HEK293 (cell line): ENCODE measurements at regions not wholly inside any gene's neighbourhood (a gene's known extent, or its start where the extent isn't known, plus 50 kb on each side); places are given as distances from the start of the nearest gene placed in this dataset.

ENCODE experiments used
- CTCF ChIA-PET: fragments of 350-600 bp; formaldehyde crosslinking; extraction: SDS; loops from one replicate; lab custom pipeline; 2021; ENCODE audit warnings: antibody characterized with exemption; lab: Yijun Ruan, JAX
- POLR2A ChIA-PET: fragments of 300-600 bp; formaldehyde crosslinking; extraction: SDS; loops from one replicate; lab custom pipeline; 2020; ENCODE audit warnings: antibody characterized with exemption, inconsistent platforms; lab: Yijun Ruan, JAX
- H3K27ac ChIP-seq: fragments of 200-500 bp; sonication (Bioruptor generic); 2 replicates; pipeline ENCODE4 v1.5.1; 2014; ENCODE audit warnings: low read depth, low read length, control low read depth, inconsistent platforms; ENCODE audit errors: extremely low read depth
- H3K36me3 ChIP-seq, 2 experiments: fragments of 200-500 bp in 1 of 2; sonication (Bioruptor generic) in 1 of 2; 1 replicate in 1 of 2; 2 replicates in 1 of 2; pipeline ENCODE4 v1.5.1; 2014 to 2017; ENCODE audit warnings: inconsistent platforms in 2 of 2, low read length in 2 of 2; ENCODE audit not compliant: control insufficient read depth in 2 of 2, insufficient read depth in 1 of 2
- H3K4me1 ChIP-seq: fragments of 200-500 bp; sonication (Bioruptor generic); 2 replicates; pipeline ENCODE4 v1.5.1; 2014; ENCODE audit warnings: mild to moderate bottlenecking, low read length, inconsistent platforms; ENCODE audit not compliant: control insufficient read depth, insufficient read depth
- H3K4me3 ChIP-seq: 2 replicates; pipeline ENCODE4 v1.5.1; 2011; ENCODE audit warnings: low read depth, mild to moderate bottlenecking, control low read depth, low read length, moderate library complexity
- H3K9me3 ChIP-seq: fragments of 200-500 bp; sonication (Bioruptor generic); 2 replicates; pipeline ENCODE4 v1.5.1; 2014; ENCODE audit warnings: low read depth, low read length, inconsistent platforms; ENCODE audit not compliant: control insufficient read depth, insufficient read depth
- FEZF1 ChIP-seq: fragments of 450-650 bp; formaldehyde crosslinking; IDR thresholded peaks from 2 replicates; pipeline ENCODE4 v1.5.1; 2016; ENCODE audit warnings: missing biosample characterization, missing genetic modification characterization
- GLIS1 ChIP-seq: fragments of 450-650 bp; formaldehyde crosslinking; IDR thresholded peaks from 2 replicates; pipeline ENCODE4 v1.5.1; 2016; ENCODE audit warnings: missing biosample characterization, missing genetic modification characterization
- KLF10 ChIP-seq: fragments of 450-650 bp; IDR thresholded peaks from 2 replicates; pipeline ENCODE4 v1.5.1; 2018; ENCODE audit warnings: missing biosample characterization, mild to moderate bottlenecking, missing genetic modification characterization
- SCRT1 ChIP-seq: fragments of 450-650 bp; formaldehyde crosslinking; IDR thresholded peaks from 2 replicates; pipeline ENCODE4 v1.5.1; 2016; ENCODE audit warnings: missing biosample characterization, missing genetic modification characterization, borderline replicate concordance
- TCF7L2 ChIP-seq: IDR thresholded peaks from 2 replicates; pipeline ENCODE4 v1.6.1; 2011; ENCODE audit warnings: low read depth, mild to moderate bottlenecking, inconsistent platforms, low read length, moderate library complexity, borderline replicate concordance
- ZBTB20 ChIP-seq: fragments of 450-650 bp; formaldehyde crosslinking; IDR thresholded peaks from 2 replicates; pipeline ENCODE4 v1.5.1; 2016; ENCODE audit warnings: missing biosample characterization, missing genetic modification characterization
- ZBTB8A ChIP-seq: fragments of 450-650 bp; formaldehyde crosslinking; IDR thresholded peaks from 2 replicates; pipeline ENCODE4 v1.5.1; 2016; ENCODE audit warnings: missing biosample characterization, missing genetic modification characterization
- ZFP41 ChIP-seq: fragments of 450-650 bp; formaldehyde crosslinking; IDR thresholded peaks from 2 replicates; pipeline ENCODE4 v1.5.1; 2016; ENCODE audit warnings: missing biosample characterization, missing genetic modification characterization, borderline replicate concordance
- ZNF169 ChIP-seq: fragments of 450-650 bp; formaldehyde crosslinking; IDR thresholded peaks from 2 replicates; pipeline ENCODE4 v1.5.1; 2016; ENCODE audit warnings: missing biosample characterization, missing genetic modification characterization
- ZNF404 ChIP-seq: fragments of 450-650 bp; formaldehyde crosslinking; IDR thresholded peaks from 2 replicates; pipeline ENCODE4 v1.5.1; 2017; ENCODE audit warnings: missing biosample characterization, missing genetic modification characterization
- ZNF544 ChIP-seq: fragments of 450-650 bp; formaldehyde crosslinking; IDR thresholded peaks from 2 replicates; pipeline ENCODE4 v1.5.0; 2017; ENCODE audit warnings: missing biosample characterization, missing genetic modification characterization
- ZNF555 ChIP-seq: fragments of 450-650 bp; formaldehyde crosslinking; conservative IDR thresholded peaks from 2 replicates; pipeline ENCODE4 v1.5.1; 2017; ENCODE audit warnings: missing biosample characterization, mild to moderate bottlenecking, missing genetic modification characterization, inconsistent platforms
- ZNF558 ChIP-seq: fragments of 450-650 bp; formaldehyde crosslinking; IDR thresholded peaks from 2 replicates; pipeline ENCODE4 v1.5.1; 2016; ENCODE audit warnings: missing biosample characterization, missing genetic modification characterization
- ZNF654 ChIP-seq: fragments of 450-650 bp; formaldehyde crosslinking; IDR thresholded peaks from 2 replicates; pipeline ENCODE4 v1.5.1; 2016; ENCODE audit warnings: low read depth, missing biosample characterization, missing genetic modification characterization
- ZNF707 ChIP-seq: fragments of 450-650 bp; formaldehyde crosslinking; IDR thresholded peaks from 2 replicates; pipeline ENCODE4 v1.5.1; 2016; ENCODE audit warnings: missing biosample characterization, missing genetic modification characterization
- ZNF777 ChIP-seq: fragments of 450-650 bp; formaldehyde crosslinking; IDR thresholded peaks from 2 replicates; pipeline ENCODE4 v1.5.1; 2017; ENCODE audit warnings: missing biosample characterization, missing genetic modification characterization, borderline replicate concordance
- ZSCAN30 ChIP-seq: fragments of 450-650 bp; IDR thresholded peaks from 2 replicates; pipeline ENCODE4 v1.5.1; 2018; ENCODE audit warnings: missing biosample characterization, mild to moderate bottlenecking, missing genetic modification characterization, moderate library complexity
- TF ChIP-seq, protein P1 (sequence below): fragments of 450-650 bp; IDR thresholded peaks from 2 replicates; pipeline ENCODE4 v1.5.1; 2018; ENCODE audit warnings: missing biosample characterization, missing genetic modification characterization
- TF ChIP-seq, protein P2 (sequence below): fragments of 450-650 bp; formaldehyde crosslinking; IDR thresholded peaks from 2 replicates; pipeline ENCODE4 v1.5.1; 2016; ENCODE audit warnings: missing biosample characterization, missing genetic modification characterization
- TF ChIP-seq, protein P3 (sequence below): fragments of 450-650 bp; formaldehyde crosslinking; IDR thresholded peaks from 2 replicates; pipeline ENCODE4 v1.5.1; 2016; ENCODE audit warnings: missing biosample characterization, missing genetic modification characterization
- TF ChIP-seq, protein P4 (sequence below): fragments of 450-650 bp; formaldehyde crosslinking; IDR thresholded peaks from 2 replicates; pipeline ENCODE4 v1.5.1; 2016; ENCODE audit warnings: missing biosample characterization, missing genetic modification characterization
- TF ChIP-seq, protein P5 (sequence below): sonication (generic); formaldehyde crosslinking; IDR thresholded peaks from 2 replicates; pipeline ENCODE4 v1.8.1; 2022; ENCODE audit warnings: mild to moderate bottlenecking, moderate library complexity, missing genetic modification reagents

DNA sequence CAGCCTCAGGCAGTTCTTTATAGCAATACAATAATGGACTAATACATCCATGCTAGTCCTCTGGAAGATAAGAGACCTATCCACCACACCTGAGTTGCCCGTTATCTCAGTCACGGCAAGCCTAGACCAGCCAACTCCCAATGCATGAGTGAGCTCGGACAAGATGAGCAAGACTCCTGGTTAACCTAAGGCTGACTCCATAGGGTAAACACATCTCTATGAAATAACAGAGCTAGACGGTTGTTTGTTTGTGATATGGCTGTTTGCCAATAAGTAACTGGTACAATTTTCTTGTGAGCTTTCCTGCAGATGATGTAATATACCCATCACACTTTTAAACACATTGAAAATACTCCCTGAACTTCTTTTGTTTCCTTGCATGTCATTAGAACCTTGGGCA, 70.6 kb upstream of the PHACTR1 start (continued):
- TF ChIP-seq, protein P1, sequence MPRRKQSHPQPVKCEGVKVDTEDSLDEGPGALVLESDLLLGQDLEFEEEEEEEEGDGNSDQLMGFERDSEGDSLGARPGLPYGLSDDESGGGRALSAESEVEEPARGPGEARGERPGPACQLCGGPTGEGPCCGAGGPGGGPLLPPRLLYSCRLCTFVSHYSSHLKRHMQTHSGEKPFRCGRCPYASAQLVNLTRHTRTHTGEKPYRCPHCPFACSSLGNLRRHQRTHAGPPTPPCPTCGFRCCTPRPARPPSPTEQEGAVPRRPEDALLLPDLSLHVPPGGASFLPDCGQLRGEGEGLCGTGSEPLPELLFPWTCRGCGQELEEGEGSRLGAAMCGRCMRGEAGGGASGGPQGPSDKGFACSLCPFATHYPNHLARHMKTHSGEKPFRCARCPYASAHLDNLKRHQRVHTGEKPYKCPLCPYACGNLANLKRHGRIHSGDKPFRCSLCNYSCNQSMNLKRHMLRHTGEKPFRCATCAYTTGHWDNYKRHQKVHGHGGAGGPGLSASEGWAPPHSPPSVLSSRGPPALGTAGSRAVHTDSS (tag by site-specific recombination), result no peak
- TF ChIP-seq KLF10 (tag by site-specific recombination) (no peak), ZNF404 (tag by site-specific recombination) (no peak)

DNA sequence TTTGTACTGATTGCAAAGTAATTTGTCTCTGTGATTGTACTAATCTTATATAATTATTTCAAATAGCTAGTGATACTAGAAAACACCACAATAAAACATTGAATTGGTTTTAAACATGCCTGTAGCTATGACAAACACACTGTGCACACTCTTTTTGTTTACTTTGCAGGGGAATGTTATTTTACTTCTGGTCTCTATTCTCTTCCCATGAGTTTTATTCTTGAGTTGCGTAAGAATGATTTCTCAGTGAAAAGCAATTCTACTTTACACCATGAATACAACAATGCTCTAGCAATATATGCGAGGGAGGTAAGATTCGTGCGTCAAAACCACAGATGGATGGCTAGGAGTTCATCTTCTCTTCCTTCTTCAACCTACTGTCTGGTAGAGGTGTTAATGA, 68.4 kb upstream of the PHACTR1 start:
- ChIA-PET CTCF (interaction anchor here (0.5 to 1.0 kb wide), 4 partner anchors 11 to 246 kb away, joined by 3 read pairs; no protein-coding TSS in a partner anchor), POLR2A (no interaction called here)
- H3K27ac ChIP-seq, result no peak overlapping the region
- TF ChIP-seq FEZF1 (tag by site-specific recombination), result no peak
- TF ChIP-seq ZBTB20 (tag by site-specific recombination), result no peak
- TF ChIP-seq ZNF777 (tag by site-specific recombination), result no peak
- TF ChIP-seq, protein P2, sequence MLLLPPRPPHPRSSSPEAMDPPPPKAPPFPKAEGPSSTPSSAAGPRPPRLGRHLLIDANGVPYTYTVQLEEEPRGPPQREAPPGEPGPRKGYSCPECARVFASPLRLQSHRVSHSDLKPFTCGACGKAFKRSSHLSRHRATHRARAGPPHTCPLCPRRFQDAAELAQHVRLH (tag by site-specific recombination), result no peak
- no peak for TF ChIP-seq ZNF169 (tag by site-specific recombination)
- no peak for TF ChIP-seq ZNF654 (tag by site-specific recombination)
- no peak for TF ChIP-seq ZBTB8A (tag by site-specific recombination)
- TF ChIP-seq ZNF707 (tag by site-specific recombination), result no peak
- no peaks in the 10 kb centered on the region; the same call in none of the 2 replicates for H3K9me3 ChIP-seq
- no peak overlapping the region for H3K4me3 ChIP-seq
- no peaks in the 10 kb centered on the region for H3K4me1 ChIP-seq
- no peaks in the 10 kb centered on the region for H3K36me3 ChIP-seq

DNA sequence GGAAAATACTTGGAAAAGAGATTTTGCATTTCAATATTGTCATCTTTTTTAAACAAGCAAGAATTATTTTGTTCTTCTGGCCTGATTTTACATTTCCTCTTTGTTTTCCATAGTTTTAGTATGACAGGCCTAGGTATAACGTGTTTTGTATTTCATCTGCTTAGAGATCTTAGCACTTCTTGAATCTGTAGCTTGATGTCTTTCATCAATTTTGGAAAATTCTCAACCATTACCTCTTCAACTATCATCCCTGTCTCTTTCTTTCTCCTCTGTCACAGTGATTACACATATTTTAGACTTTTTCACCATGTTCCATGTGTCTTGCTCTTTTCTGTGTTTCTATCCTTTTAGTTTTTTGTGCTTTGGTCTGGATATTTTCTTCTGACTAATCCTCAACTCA, 67.2 kb upstream of the PHACTR1 start:
- Histone ChIP-seq H3K4me3 (no peak overlapping the region), H3K9me3 (no peaks in the 10 kb centered on the region; the same call in none of the 2 replicates)
- TF ChIP-seq GLIS1 (tag by site-specific recombination), result no peak
- TF ChIP-seq, protein P3, sequence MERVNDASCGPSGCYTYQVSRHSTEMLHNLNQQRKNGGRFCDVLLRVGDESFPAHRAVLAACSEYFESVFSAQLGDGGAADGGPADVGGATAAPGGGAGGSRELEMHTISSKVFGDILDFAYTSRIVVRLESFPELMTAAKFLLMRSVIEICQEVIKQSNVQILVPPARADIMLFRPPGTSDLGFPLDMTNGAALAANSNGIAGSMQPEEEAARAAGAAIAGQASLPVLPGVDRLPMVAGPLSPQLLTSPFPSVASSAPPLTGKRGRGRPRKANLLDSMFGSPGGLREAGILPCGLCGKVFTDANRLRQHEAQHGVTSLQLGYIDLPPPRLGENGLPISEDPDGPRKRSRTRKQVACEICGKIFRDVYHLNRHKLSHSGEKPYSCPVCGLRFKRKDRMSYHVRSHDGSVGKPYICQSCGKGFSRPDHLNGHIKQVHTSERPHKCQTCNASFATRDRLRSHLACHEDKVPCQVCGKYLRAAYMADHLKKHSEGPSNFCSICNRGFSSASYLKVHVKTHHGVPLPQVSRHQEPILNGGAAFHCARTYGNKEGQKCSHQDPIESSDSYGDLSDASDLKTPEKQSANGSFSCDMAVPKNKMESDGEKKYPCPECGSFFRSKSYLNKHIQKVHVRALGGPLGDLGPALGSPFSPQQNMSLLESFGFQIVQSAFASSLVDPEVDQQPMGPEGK (tag by site-specific recombination), result no peak
- TF ChIP-seq ZNF558 (tag by site-specific recombination), result peak; percentile 99
- TF ChIP-seq, all 188 proteins: peak for 1

DNA sequence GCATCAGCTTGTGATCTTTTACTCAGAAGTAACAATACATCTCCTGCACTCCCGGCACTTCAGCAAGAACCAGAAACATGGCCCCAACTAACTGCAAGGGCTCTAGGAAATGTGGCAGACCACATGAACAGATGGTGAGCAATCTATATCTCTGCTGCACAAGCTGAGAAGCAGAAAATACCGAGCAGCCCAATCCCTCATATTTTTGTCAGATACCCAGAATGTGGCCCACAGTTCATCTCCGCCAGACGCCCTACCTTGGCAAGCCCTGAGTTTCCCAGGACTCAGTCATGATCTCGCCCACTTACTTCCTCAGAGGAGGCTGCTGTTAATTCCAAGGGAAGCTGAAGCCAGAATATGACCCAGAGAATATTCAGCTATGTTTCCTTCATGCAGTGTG, 63.1 kb upstream of the PHACTR1 start:
- ChIA-PET POLR2A (no interaction called here), CTCF (interaction anchor here (0.5 to 0.7 kb wide), 3 partner anchors 237 to 1040 kb away, joined by 3 read pairs; no protein-coding TSS in a partner anchor)
- no peak overlapping the region for H3K4me3 ChIP-seq
- H3K27ac ChIP-seq, result no peak overlapping the region
- no peaks in the 10 kb centered on the region; the same call in none of the 2 replicates for H3K9me3 ChIP-seq
- no peaks in the 10 kb centered on the region for H3K4me1 ChIP-seq
- no peaks in the 10 kb centered on the region for H3K36me3 ChIP-seq
- TF ChIP-seq TCF7L2 (no peak), ZFP41 (no peak), ZNF544 (tag by site-specific recombination) (no peak), SCRT1 (tag by site-specific recombination) (no peak), ZNF555 (tag by site-specific recombination) (no peak), ZNF777 (tag by site-specific recombination) (no peak), ZSCAN30 (tag by site-specific recombination) (no peak)
- TF ChIP-seq, protein P4, sequence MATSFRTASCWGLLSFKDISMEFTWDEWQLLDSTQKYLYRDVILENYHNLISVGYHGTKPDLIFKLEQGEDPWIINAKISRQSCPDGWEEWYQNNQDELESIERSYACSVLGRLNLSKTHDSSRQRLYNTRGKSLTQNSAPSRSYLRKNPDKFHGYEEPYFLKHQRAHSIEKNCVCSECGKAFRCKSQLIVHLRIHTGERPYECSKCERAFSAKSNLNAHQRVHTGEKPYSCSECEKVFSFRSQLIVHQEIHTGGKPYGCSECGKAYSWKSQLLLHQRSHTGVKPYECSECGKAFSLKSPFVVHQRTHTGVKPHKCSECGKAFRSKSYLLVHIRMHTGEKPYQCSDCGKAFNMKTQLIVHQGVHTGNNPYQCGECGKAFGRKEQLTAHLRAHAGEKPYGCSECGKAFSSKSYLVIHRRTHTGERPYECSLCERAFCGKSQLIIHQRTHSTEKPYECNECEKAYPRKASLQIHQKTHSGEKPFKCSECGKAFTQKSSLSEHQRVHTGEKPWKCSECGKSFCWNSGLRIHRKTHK, result no peak
- TF ChIP-seq, protein P5, sequence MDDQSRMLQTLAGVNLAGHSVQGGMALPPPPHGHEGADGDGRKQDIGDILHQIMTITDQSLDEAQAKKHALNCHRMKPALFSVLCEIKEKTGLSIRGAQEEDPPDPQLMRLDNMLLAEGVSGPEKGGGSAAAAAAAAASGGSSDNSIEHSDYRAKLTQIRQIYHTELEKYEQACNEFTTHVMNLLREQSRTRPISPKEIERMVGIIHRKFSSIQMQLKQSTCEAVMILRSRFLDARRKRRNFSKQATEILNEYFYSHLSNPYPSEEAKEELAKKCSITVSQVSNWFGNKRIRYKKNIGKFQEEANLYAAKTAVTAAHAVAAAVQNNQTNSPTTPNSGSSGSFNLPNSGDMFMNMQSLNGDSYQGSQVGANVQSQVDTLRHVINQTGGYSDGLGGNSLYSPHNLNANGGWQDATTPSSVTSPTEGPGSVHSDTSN (CRISPR knock-in tag), result no peak

More for the DNA sequence above, 67.2 kb upstream of the PHACTR1 start:
- no peaks in the 10 kb centered on the region for H3K4me1 ChIP-seq
- H3K36me3 ChIP-seq, result no peaks in the 10 kb centered on the region
- no peak overlapping the region for H3K27ac ChIP-seq
- POLR2A ChIA-PET, result no interaction called here
- CTCF ChIA-PET, result interaction anchor here (0.5 to 0.8 kb wide), 2 partner anchors 39 to 47 kb away, joined by 3 read pairs; no protein-coding TSS in a partner anchor
